ENCODE measurements at regions not wholly inside any gene's neighbourhood (a gene's known extent, or its start where the extent isn't known, plus 50 kb on each side); places are given as distances from the start of the nearest gene placed in this dataset.
A peak's percentile ranks its signal among the peaks of the same experiment; 100 is the strongest.

GRCh38 chr20:47406849-47407682 lies 50.6 kb upstream of the ZMYND8 start:
- DNase-seq: no peak

GRCh38 chr20:47411161-47411560 lies 54.7 kb upstream of the ZMYND8 start:
- DNase-seq: no peak

DNA sequence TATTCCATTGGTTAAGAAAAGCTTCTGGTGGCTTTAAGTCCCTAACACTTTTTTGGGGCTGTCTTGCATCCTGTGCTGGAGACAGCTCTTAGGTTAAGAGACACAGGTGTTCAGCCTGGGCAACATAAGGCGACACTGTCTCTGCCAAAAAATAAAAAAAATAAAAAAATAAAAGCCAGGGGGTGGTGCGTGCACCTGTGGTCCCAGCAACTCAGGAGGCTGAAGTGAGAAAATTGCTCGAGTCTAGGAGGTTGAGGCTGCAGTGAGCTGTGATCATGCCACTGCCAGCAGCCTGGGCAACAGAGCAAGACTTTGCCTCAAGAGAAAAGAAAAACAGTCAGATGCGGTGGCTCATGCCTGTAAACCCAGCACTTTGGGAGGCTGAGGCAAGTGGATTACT lies 55.6 kb upstream of the ZMYND8 start:
- no peak for DNase-seq

DNA sequence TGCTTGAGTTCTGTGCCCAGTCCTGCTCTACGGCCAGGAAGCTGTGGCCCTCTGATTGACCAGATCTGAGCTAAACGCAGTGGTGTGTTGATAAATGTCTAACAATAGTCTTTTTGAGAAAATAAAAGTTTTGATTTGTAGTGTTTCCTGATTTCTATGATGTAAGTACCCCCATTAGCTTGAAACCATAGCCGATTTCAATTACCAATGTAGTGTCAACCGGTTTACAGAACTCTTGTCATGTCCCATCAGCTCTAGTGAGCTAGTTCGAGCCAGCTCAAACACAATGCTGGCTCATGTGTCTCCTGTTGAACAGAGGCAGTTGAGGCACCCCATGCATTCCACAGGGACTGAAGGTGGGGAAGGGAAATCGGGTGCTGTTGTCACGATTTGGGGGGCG lies 56.7 kb upstream of the ZMYND8 start:
- no peak for DNase-seq

- no peak for DNase-seq
Observed at GRCh38 chr20:47417245-47418068, 61.0 kb upstream of the ZMYND8 start.

- DNase-seq: no peak
Observed at GRCh38 chr20:47418069-47418757, 61.7 kb upstream of the ZMYND8 start.

GRCh38 chr20:47419953-47420514 lies 63.5 kb upstream of the ZMYND8 start:
- DNase-seq: no peak

- DNase-seq: no peak
Observed at GRCh38 chr20:47421076-47421475, 64.6 kb upstream of the ZMYND8 start.

GRCh38 chr20:47423586-47423985 lies 67.1 kb upstream of the ZMYND8 start:
- no peak for DNase-seq

DNA sequence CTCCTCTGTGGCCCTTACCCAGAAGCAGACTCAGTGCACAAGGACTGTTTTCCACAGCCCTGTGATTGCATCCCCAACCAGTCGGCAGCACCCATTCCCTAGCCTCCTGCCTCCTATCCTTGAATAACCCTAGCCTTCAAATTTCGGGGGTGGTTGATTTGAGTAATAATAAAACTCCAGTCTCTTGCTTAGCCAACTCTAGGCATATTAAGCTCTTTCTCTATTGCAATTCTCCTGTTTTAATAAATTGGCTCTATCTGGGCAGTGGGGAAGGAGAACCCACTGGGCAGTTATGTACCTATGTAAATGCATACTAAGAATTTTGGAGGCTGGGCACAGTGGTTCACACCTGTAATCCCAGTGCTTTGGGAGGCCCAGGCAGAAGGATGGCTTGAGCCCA lies 70.6 kb upstream of the ZMYND8 start:
- DNase-seq: no peak

GRCh38 chr20:47427746-47428145 lies 71.2 kb upstream of the ZMYND8 start:
- DNase-seq: no peak

DNA sequence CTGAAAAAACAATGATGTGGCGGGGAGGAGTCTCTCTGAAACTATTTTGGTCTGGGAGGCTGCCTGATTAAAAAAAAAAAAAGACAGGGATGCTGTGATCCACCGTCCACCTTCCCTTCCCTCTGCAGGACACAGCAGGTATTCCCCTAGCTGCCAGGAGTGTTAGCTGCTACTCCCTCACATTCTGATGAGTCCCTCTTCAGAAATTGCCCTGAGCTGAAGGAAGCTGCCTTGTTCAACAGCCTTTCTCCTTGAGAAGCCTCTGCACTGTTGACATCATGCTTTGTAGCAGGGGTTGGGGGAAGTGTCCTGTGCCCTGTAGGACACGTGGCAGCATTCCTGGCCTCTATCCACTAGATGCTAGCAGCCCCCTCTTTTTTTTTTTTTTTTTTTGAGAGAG lies 71.7 kb upstream of the ZMYND8 start:
- no peak for DNase-seq

- no peak for DNase-seq
Observed at GRCh38 chr20:47428851-47429336, 72.4 kb upstream of the ZMYND8 start.

- no peak for DNase-seq
Observed at GRCh38 chr20:47429409-47429808, 72.3 kb upstream of the NCOA3 start.

DNA sequence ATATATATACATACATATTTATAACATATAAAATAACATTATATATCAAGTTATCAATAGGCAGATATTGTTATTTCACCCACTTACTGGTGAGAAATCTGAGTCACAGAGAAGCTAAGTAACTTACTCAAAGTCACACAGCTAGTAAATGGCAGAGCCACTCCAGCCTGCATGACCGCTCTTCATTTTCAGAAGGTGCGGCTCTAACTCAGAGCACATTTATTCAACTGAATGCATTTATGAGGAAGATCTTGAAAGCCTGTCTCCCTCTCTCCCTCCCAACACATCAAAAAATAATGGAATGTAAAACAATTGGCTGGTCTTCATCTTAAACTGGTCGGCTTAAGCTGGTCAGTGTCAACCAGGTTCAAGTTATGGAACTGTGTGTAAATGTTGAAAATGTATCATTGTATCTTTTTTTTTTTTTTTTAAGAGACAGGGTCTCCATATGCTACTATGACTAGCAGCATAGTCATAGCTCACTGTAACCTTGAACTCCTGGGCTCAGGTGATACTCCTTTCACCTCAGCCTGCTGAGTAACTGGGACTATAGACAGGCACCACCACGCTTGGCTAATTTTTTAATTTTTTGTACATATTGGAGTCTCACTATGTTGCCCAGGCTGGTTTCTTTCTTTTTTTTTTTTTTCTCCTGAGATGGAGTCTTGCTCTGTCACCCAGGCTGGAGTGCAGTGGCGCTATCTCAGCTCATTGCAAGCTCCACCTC lies 70.7 kb upstream of the NCOA3 start:
- no peak for DNase-seq

DNA sequence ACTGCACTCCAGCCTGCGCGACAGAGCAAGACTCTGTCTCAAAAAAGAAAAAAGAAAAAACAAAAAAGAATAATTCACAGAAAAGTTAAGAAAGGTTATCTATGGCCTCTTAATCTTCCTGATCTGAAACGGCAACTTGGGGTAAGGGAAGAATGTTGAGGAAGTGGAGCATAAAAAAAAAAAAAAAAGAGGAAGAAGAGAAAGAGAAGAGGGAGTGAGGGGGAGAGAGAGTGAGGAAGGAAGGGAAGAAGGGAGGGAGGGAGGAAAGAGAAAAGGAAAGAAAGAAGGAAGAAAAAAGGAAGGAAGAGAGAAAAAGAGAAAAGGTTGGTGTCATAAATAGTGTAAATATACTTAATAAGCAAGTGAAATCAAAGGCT lies 68.9 kb upstream of the NCOA3 start:
- no peak for DNase-seq

DNA sequence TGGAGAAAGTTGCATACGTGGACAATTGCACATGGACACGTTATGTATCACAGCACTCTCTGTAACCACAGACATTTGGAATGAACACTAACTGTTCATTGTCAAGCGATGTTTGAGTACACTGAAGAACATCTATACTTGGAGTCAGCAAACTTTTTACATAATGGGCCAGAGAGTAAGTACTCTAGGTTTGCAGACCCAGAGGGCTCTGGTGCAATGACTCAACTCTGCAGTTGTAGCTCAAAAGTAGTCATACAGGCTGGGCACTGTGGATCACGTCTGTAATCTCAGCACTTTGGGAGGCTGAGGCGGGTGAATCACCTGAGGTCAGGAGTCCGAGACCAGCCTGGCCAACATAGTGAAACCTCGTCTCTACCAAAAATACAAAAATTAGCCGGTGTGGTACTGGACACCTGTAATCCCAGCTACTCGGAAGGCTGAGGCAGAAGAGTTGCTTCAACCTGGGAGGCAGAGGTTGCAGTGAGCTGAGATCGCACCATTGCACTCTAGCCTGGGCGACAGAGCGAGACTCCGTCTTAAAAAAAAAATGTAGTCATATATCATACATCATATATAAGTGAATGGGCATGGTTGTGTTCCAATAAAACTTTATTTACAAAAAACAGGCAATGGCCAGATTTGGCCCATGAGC lies 67.4 kb upstream of the NCOA3 start:
- DNase-seq: peak; percentile 18

- DNase-seq: peak; percentile 16
Observed at GRCh38 chr20:47438464-47439381, 63.0 kb upstream of the NCOA3 start.

DNA sequence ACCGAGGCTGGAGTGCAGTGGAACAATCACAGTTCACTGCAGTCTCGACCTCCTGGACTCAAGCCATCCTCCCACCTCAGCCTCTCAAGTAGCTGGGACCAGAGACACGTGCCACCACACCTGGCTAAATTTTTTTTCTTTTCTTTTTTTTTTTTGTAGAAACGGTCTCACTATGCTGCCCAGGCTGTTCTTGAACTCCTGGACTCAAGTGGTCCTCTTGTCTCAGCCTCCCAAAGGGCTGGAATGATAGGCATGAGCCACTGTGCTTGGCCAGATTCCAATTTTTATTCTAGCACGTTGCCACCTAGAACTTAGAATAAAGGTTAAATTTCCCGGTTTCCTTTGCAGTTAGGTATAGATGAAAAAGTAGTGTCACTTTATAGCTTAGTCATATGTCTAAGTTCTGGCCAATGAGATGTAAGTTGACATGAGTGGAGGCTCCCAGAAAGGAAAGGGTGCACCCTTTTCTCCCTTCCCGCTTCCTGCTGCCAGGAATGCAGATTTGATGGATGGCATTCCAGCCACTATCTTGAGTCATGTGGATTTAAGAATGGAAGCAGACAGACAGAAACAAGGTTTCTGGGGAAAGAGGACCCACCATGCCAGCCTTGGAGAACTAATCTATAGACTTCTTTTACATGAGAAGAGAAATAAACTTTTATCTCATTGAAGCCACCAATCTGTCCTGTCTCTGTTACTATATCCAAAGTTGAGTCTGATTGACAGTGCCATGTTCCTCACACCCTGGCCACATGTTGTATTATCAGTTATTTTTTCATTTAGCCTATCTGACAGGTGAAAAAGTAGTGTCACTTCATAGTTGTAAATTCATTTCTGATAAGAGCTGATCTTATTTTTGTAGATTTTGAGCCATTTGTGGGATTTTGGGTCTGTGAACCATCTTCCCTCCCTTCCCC lies 60.6 kb upstream of the NCOA3 start:
- DNase-seq: no peak

GRCh38 chr20:47441774-47442150 lies 59.9 kb upstream of the NCOA3 start:
- no peak for DNase-seq
